Kidney (tissue), 13 donors: ENCODE measurements at regions not wholly inside any gene's neighbourhood (a gene's known extent, or its start where the extent isn't known, plus 50 kb on each side); places are given as distances from the start of the nearest gene placed in this dataset.

Experiments used
- DNase-seq, 5 donors: peaks; one replicate each; pipeline ENCODE4 v3.0.0-alpha.2; 2013 to 2020
- FAIRE-seq: peaks from 2 replicates; lab custom pipeline; 2012; peaks lifted over from hg19 to GRCh38; lab: Jason Lieb, UNC
- H3K27ac ChIP-seq, 2 donors: one replicate each; pipeline ENCODE4 v1.7.0; 2013; ENCODE audit warnings: low read depth in 2 of 2, low read length in 2 of 2, inconsistent platforms in 1 of 2
- H3K27me3 ChIP-seq: one replicate; pipeline ENCODE4 v1.7.1; 2013; ENCODE audit warnings: low read length, inconsistent platforms; ENCODE audit not compliant: control insufficient read depth, insufficient read depth
- H3K36me3 ChIP-seq, 3 donors: one replicate each; pipeline versions ENCODE4 v1.7.0 to v1.7.1; 2013; ENCODE audit warnings: low read length in 3 of 3, control low read depth in 1 of 3, inconsistent platforms in 1 of 3; ENCODE audit not compliant: insufficient read depth in 3 of 3, control insufficient read depth in 2 of 3
- H3K4me1 ChIP-seq, 3 donors: one replicate each; pipeline versions ENCODE4 v1.7.0 to v1.7.1; 2013; ENCODE audit warnings: low read length in 3 of 3, inconsistent platforms in 1 of 3, low read depth in 1 of 3; ENCODE audit not compliant: control insufficient read depth in 2 of 3, insufficient read depth in 2 of 3
- H3K4me3 ChIP-seq, 3 donors: one replicate each; pipeline versions ENCODE4 v1.7.0 to v1.8.1; 2013; ENCODE audit warnings: low read length in 3 of 3, control low read depth in 1 of 3, inconsistent platforms in 1 of 3
- H3K9ac ChIP-seq, 3 donors: one replicate each; pipeline versions ENCODE4 v1.7.0 to v1.7.1; 2013; ENCODE audit warnings: low read length in 3 of 3, control low read depth in 1 of 3, inconsistent platforms in 1 of 3
- H3K9me3 ChIP-seq, 3 donors: one replicate each; pipeline versions ENCODE4 v1.7.0 to v1.7.1; 2013; ENCODE audit warnings: low read length in 3 of 3, control low read depth in 1 of 3, inconsistent platforms in 1 of 3; ENCODE audit not compliant: control insufficient read depth in 2 of 3, insufficient read depth in 1 of 3
- CTCF ChIP-seq: IDR thresholded peaks from 3 replicates; pipeline ENCODE4 v1.5.1; 2012; ENCODE audit warnings: mild to moderate bottlenecking, moderate library complexity, borderline replicate concordance; ENCODE audit not compliant: insufficient read depth; ENCODE audit errors: extremely low read depth
- intact Hi-C: fragments of 100-400 bp; cut with DNase I; formaldehyde crosslinking; loops from one replicate; pipeline ENCODE4 v1.11.1; 2022
- donor health status: control.
- donor health status: control.
- donor health status: control.
- donor health status: control.
- donor health status: control.
- donor health status: DM: yes; HTN: yes; CAD: no.
- donor health status: Normal renal cell carcinoma (clear cell type).

- no peak overlapping the region for H3K4me3 ChIP-seq
- DNase-seq (no peak), FAIRE-seq (no peak)
- H3K9me3 ChIP-seq = no peaks in the 10 kb centered on the region
- TF ChIP-seq CTCF = no peak
- H3K36me3 ChIP-seq = no peaks in the 10 kb centered on the region
- H3K27ac ChIP-seq = no peak overlapping the region
- intact Hi-C loops = no loop called here
- no peak overlapping the region for H3K9ac ChIP-seq
- no peaks in the 10 kb centered on the region for H3K27me3 ChIP-seq
- H3K4me1 ChIP-seq = no peaks in the 10 kb centered on the region
These were observed 312.6 kb downstream of the SFMBT2 start for GRCh38 chr10:7098160-7098762.

DNA sequence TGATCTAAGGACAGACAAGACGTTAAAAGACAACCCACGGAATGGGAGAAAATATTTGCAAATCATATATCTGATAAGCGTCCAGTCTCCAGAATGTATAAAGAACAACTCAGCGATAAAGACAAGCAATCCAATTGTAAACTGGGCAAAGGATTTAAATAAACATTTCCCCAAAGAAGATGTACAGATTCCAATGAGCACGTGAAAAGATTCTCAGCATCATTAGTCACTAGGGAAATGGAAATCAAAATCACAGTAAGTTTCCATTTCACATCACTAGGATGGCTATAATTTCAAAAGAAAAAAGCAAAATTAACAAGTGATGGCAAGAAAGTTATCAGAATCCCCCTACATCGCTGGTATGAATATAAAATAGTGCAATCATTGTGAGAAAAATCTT is 316.1 kb downstream of the SFMBT2 start:
- FAIRE-seq (no peak), DNase-seq (no peak)
- Histone ChIP-seq H3K4me1 (no peaks in the 10 kb centered on the region), H3K36me3 (no peaks in the 10 kb centered on the region), H3K9me3 (no peaks in the 10 kb centered on the region), H3K27ac (no peak overlapping the region), H3K4me3 (no peak overlapping the region), H3K9ac (no peak overlapping the region), H3K27me3 (no peaks in the 10 kb centered on the region)
- no peak for TF ChIP-seq CTCF
- intact Hi-C loops = no loop called here

DNA sequence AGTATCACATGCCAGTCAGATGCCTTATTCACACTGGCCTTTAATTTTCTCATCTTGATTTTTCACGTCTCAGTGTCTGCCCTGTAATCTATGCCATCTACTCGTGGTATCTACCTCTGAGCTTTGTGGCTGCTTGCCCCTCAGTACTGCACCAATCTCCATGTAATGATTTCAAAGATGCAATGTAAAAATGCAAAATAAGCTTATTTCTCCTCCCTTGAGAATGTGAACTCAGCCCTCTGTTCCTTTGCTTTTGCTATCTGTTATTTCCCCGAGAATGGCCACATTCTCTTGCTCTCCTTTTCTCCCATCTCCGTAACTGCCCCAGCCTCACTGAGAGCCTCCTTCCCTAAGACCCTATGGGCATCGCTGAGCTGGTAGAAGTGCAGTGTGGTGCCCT is 317.5 kb downstream of the SFMBT2 start:
- Histone ChIP-seq H3K9ac (no peak overlapping the region), H3K4me3 (no peak overlapping the region), H3K27me3 (no peaks in the 10 kb centered on the region), H3K9me3 (no peaks in the 10 kb centered on the region), H3K4me1 (peaks cover 0 to 3% (median 0%) of the 10 kb centered on the region in 3 donors), H3K36me3 (no peaks in the 10 kb centered on the region), H3K27ac (no peak overlapping the region)
- no peak for TF ChIP-seq CTCF
- DNase-seq (no peak), FAIRE-seq (no peak)
- intact Hi-C loops = no loop called here

DNA sequence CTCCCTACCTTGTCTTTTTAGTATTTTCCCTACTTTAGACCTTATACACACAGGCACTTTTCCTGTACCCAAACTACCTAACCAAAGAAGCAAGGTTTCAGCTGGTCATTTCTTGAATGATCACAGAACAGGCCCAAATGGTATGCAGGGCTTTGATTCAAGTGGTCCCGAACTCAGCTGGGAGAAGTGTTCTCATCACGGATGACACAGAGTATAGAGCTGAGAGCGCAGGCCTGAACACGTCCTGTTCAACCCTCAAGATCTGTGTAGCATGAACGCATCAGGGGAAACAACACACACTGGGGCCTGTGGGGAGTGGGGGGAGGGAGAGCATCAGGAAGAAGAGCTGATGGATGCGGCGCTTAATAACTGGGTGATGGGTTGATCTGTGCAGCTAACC is 318.2 kb downstream of the SFMBT2 start:
- DNase-seq (no peak), FAIRE-seq (no peak)
- Histone ChIP-seq H3K27ac (no peak overlapping the region), H3K4me1 (peaks cover 0 to 3% (median 0%) of the 10 kb centered on the region in 3 donors), H3K4me3 (no peak overlapping the region), H3K9me3 (no peaks in the 10 kb centered on the region), H3K9ac (no peak overlapping the region), H3K27me3 (no peaks in the 10 kb centered on the region), H3K36me3 (no peaks in the 10 kb centered on the region)
- intact Hi-C loops = no loop called here
- TF ChIP-seq CTCF = no peak
